Astrocyte of the hippocampus (primary cell): ENCODE measurements at regions not wholly inside any gene's neighbourhood (a gene's known extent, or its start where the extent isn't known, plus 50 kb on each side); places are given as distances from the start of the nearest gene placed in this dataset.

Experiments
- DNase-seq: peaks from one replicate; pipeline ENCODE4 v3.0.0; 2011; ENCODE audit warnings: low read depth, low spot score

- no peak for DNase-seq
Measured at GRCh38 chr7:46879783-46880182, 702.1 kb downstream of the TNS3 start.

- no peak for DNase-seq
Measured at GRCh38 chr7:46871516-46871915, 710.4 kb downstream of the TNS3 start.

GRCh38 chr7:46864716-46865115, 717.2 kb downstream of the TNS3 start:
- DNase-seq, result no peak

GRCh38 chr7:46859963-46860475, 721.9 kb downstream of the TNS3 start:
- DNase-seq, result no peak

- no peak for DNase-seq
Measured at GRCh38 chr7:46855851-46856250, 726.1 kb downstream of the TNS3 start.

- peak; percentile 21 for DNase-seq
Measured at GRCh38 chr7:46854958-46855473, 726.9 kb downstream of the TNS3 start.

- peak; percentile 76 for DNase-seq
Measured at GRCh38 chr7:46853451-46853850, 728.5 kb downstream of the TNS3 start.

GRCh38 chr7:46852795-46853194, 729.1 kb downstream of the TNS3 start:
- DNase-seq, result no peak

GRCh38 chr7:46850563-46851330, 731.2 kb downstream of the TNS3 start:
- no peak for DNase-seq

GRCh38 chr7:46848944-46849343, 733.0 kb downstream of the TNS3 start:
- DNase-seq, result no peak

- DNase-seq, result no peak
Measured at GRCh38 chr7:46848311-46848710, 733.6 kb downstream of the TNS3 start.

GRCh38 chr7:46847126-46847525, 734.8 kb downstream of the TNS3 start:
- DNase-seq, result no peak

GRCh38 chr7:46844486-46844885, 737.4 kb downstream of the TNS3 start:
- peak; percentile 46 for DNase-seq

- DNase-seq, result no peak
Measured at GRCh38 chr7:46841248-46841647, 740.7 kb downstream of the TNS3 start.

- peak; percentile 17 for DNase-seq
Measured at GRCh38 chr7:46839651-46840050, 742.3 kb downstream of the TNS3 start.

GRCh38 chr7:46838463-46838862, 743.4 kb downstream of the TNS3 start:
- DNase-seq, result no peak

- DNase-seq, result peak; percentile 17
Measured at GRCh38 chr7:46835556-46835955, 746.4 kb downstream of the TNS3 start.

- DNase-seq, result no peak
Measured at GRCh38 chr7:46834921-46835320, 747.0 kb downstream of the TNS3 start.

GRCh38 chr7:46833197-46833596, 748.7 kb downstream of the TNS3 start:
- no peak for DNase-seq

GRCh38 chr7:46832136-46832535, 749.8 kb downstream of the TNS3 start:
- DNase-seq, result no peak

- no peak for DNase-seq
Measured at GRCh38 chr7:46819819-46820218, 762.1 kb downstream of the TNS3 start.

GRCh38 chr7:46814516-46815250, 767.2 kb downstream of the TNS3 start:
- no peak for DNase-seq
